Neural cell (in vitro differentiated cells): ENCODE measurements at regions not wholly inside any gene's neighbourhood (a gene's known extent, or its start where the extent isn't known, plus 50 kb on each side); places are given as distances from the start of the nearest gene placed in this dataset.

Source experiments
- H2AFZ ChIP-seq: fragments of 200-600, 300-800 bp; sonication (generic), shearing (Covaris generic); 2 replicates; pipeline ENCODE4 v1.6.0; 2014; ENCODE audit warnings: low read depth, mild to moderate bottlenecking, antibody characterized with exemption, low read length, moderate library complexity
- H3F3A ChIP-seq: fragments of 200-600 bp; shearing (Covaris generic); 2 replicates; pipeline ENCODE4 v1.6.1; 2016; ENCODE audit warnings: mild to moderate bottlenecking, moderate library complexity, mixed read lengths, antibody characterized with exemption, low read length; ENCODE audit not compliant: insufficient read depth, poor library complexity, severe bottlenecking
- H3K27ac ChIP-seq: fragments of 200-600, 300-800 bp; sonication (generic), shearing (Covaris generic); 2 replicates; pipeline ENCODE4 v1.5.1; 2014; ENCODE audit warnings: mild to moderate bottlenecking, low read length, moderate library complexity
- H3K27me3 ChIP-seq: fragments of 300-800, 200-600 bp; sonication (generic), shearing (Covaris generic); 2 replicates; pipeline ENCODE4 v1.6.0; 2014; ENCODE audit warnings: mild to moderate bottlenecking, low read depth, low read length, moderate library complexity; ENCODE audit not compliant: insufficient read depth
- H3K36me3 ChIP-seq: fragments of 300-800, 200-600 bp; sonication (generic), shearing (Covaris generic); 2 replicates; pipeline ENCODE4 v1.5.1; 2014; ENCODE audit warnings: mild to moderate bottlenecking, antibody characterized with exemption, low read length, moderate library complexity; ENCODE audit not compliant: insufficient read depth
- H3K4me2 ChIP-seq: fragments of 300-800, 200-600 bp; sonication (generic), shearing (Covaris generic); 2 replicates; pipeline ENCODE4 v1.6.0; 2014; ENCODE audit warnings: mild to moderate bottlenecking, low read length
- H3K4me3 ChIP-seq: fragments of 300-800, 200-600 bp; sonication (generic), shearing (Covaris generic); 2 replicates; pipeline ENCODE4 v1.5.1; 2014; ENCODE audit warnings: mild to moderate bottlenecking, low read length, moderate library complexity
- H3K79me2 ChIP-seq: fragments of 200-600 bp; shearing (Covaris generic); replicated peaks from 2 replicates; pipeline ENCODE4 v1.6.0; 2014; ENCODE audit warnings: mild to moderate bottlenecking, low read length, moderate library complexity; ENCODE audit not compliant: insufficient read depth
- H3K9ac ChIP-seq: fragments of 300-800, 200-600 bp; sonication (generic), shearing (Covaris generic); 2 replicates; pipeline ENCODE4 v1.6.1; 2016; ENCODE audit warnings: mild to moderate bottlenecking, low read length, mixed read lengths
- H3K9me2 ChIP-seq: fragments of 200-600 bp; shearing (Covaris generic); 2 replicates; pipeline ENCODE4 v1.6.1; 2016; ENCODE audit warnings: mild to moderate bottlenecking, low read length, mixed read lengths; ENCODE audit not compliant: insufficient read depth
- H3K9me3 ChIP-seq: fragments of 200-600, 300-800 bp; sonication (generic), shearing (Covaris generic); 2 replicates; pipeline ENCODE4 v1.6.1; 2016; ENCODE audit warnings: mild to moderate bottlenecking, mixed run types, low read length, moderate library complexity, mixed read lengths
- H4K20me1 ChIP-seq: fragments of 200-600 bp; shearing (Covaris generic); 2 replicates; pipeline ENCODE4 v1.6.1; 2016; ENCODE audit warnings: mild to moderate bottlenecking, mixed run types; ENCODE audit not compliant: insufficient read depth
- EP300 ChIP-seq: fragments of 450-650 bp; conservative IDR thresholded peaks from 2 replicates; pipeline ENCODE4 v1.6.1; 2014; ENCODE audit warnings: antibody characterized with exemption, mild to moderate bottlenecking, moderate library complexity; ENCODE audit not compliant: poor library complexity, severe bottlenecking
- EZH2 ChIP-seq: fragments of 200-600, 300-800 bp; shearing (Covaris generic), sonication (generic); IDR thresholded peaks from 2 replicates; pipeline ENCODE4 v1.6.1; 2014; ENCODE audit warnings: antibody characterized with exemption, low read length, borderline replicate concordance, mild to moderate bottlenecking; ENCODE audit not compliant: insufficient read depth, poor library complexity, severe bottlenecking
- MXI1 ChIP-seq: fragments of 450-650 bp; conservative IDR thresholded peaks from 2 replicates; pipeline ENCODE4 v1.6.1; 2014; ENCODE audit warnings: antibody characterized with exemption, mild to moderate bottlenecking; ENCODE audit not compliant: poor library complexity, severe bottlenecking
- POLR2AphosphoS5 ChIP-seq: IDR thresholded peaks from 2 replicates; pipeline ENCODE4 v1.6.1; 2012
- RAD21 ChIP-seq: fragments of 450-650 bp; conservative IDR thresholded peaks from 2 replicates; pipeline ENCODE4 v1.6.1; 2014; ENCODE audit warnings: antibody characterized with exemption, mild to moderate bottlenecking, moderate library complexity
- SMC3 ChIP-seq: fragments of 450-650 bp; conservative IDR thresholded peaks from 2 replicates; pipeline ENCODE4 v1.6.1; 2014; ENCODE audit warnings: antibody characterized with exemption, mild to moderate bottlenecking, moderate library complexity; ENCODE audit not compliant: poor library complexity
- TAF1 ChIP-seq: IDR thresholded peaks from 2 replicates; pipeline ENCODE4 v1.6.1; 2012; ENCODE audit warnings: low read depth
- TF ChIP-seq, protein P1 (sequence below): fragments of 450-650 bp; IDR thresholded peaks from 2 replicates; pipeline ENCODE4 v1.5.1; 2014; ENCODE audit warnings: antibody characterized with exemption, mild to moderate bottlenecking, moderate library complexity; ENCODE audit not compliant: poor library complexity, severe bottlenecking
- TF ChIP-seq, protein P2 (sequence below): IDR thresholded peaks from 2 replicates; pipeline ENCODE4 v1.6.1; 2012; ENCODE audit warnings: borderline replicate concordance

DNA sequence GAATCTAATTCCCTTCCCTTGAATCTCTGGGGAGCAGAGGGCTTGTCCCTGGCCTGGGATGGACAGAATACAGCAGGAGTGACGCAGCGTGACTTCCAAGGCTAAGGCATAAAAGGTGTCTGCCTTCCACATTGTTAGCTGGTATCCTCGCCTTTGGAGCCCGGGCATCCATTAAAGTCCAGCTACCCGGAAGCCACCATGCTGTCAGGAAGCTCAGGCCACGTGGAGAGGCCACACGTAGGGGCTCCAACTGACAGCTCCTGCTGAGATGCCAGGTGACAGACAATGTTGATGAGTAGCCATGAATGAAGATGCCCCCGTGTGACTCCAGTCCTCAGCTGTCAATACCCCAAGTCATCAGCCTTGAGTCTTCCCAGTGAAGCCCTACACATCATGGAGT, 99.9 kb downstream of the OAT start:
- H3K79me2 ChIP-seq = no peaks in the 10 kb centered on the region
- no peak overlapping the region for H2AFZ ChIP-seq
- no peak overlapping the region for H3K27ac ChIP-seq
- no peaks in the 10 kb centered on the region for H3K27me3 ChIP-seq
- H3K36me3 ChIP-seq = no peaks in the 10 kb centered on the region
- H4K20me1 ChIP-seq = no peaks in the 10 kb centered on the region
- no peaks in the 10 kb centered on the region for H3K9me3 ChIP-seq
- no peak overlapping the region for H3K4me2 ChIP-seq
- H3K9ac ChIP-seq = no peak overlapping the region
- TF ChIP-seq, protein P1, sequence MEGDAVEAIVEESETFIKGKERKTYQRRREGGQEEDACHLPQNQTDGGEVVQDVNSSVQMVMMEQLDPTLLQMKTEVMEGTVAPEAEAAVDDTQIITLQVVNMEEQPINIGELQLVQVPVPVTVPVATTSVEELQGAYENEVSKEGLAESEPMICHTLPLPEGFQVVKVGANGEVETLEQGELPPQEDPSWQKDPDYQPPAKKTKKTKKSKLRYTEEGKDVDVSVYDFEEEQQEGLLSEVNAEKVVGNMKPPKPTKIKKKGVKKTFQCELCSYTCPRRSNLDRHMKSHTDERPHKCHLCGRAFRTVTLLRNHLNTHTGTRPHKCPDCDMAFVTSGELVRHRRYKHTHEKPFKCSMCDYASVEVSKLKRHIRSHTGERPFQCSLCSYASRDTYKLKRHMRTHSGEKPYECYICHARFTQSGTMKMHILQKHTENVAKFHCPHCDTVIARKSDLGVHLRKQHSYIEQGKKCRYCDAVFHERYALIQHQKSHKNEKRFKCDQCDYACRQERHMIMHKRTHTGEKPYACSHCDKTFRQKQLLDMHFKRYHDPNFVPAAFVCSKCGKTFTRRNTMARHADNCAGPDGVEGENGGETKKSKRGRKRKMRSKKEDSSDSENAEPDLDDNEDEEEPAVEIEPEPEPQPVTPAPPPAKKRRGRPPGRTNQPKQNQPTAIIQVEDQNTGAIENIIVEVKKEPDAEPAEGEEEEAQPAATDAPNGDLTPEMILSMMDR = no peak
- TF ChIP-seq EZH2 = no peak
- no peak for TF ChIP-seq EP300
- no peak for TF ChIP-seq MXI1
- H3K4me3 ChIP-seq = no peak overlapping the region
- H3F3A ChIP-seq = no peaks in the 10 kb centered on the region
- no peaks in the 10 kb centered on the region for H3K9me2 ChIP-seq

DNA sequence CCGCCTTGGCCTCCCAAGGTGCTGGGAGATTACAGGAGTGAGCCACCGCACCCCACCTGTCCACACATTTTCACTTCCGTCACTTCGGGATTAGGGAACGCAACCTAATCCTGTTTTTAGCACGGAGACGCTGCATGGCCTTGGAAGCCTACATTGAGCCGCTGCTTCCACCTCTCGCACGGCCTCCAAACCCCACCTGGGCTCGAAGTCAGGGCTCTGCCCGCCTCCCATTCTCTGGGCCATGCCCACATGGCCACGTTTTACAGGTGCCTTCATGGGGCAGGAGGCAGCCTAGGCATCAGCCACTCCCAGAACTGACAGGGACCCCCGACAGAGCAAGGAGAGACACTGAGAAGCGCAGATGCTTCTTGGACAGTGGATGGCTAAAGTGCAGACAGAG, 100.6 kb downstream of the OAT start:
- H3K9me2 ChIP-seq = no peaks in the 10 kb centered on the region
- H3K36me3 ChIP-seq = no peaks in the 10 kb centered on the region
- H3K9ac ChIP-seq = no peak overlapping the region
- H3F3A ChIP-seq = no peaks in the 10 kb centered on the region
- TF ChIP-seq, protein P1 = no peak
- TF ChIP-seq EP300 (no peak), EZH2 (no peak), TAF1 (no peak), RAD21 (no peak), POLR2AphosphoS5 (no peak), SMC3 (no peak), MXI1 (no peak)
- TF ChIP-seq, protein P2, sequence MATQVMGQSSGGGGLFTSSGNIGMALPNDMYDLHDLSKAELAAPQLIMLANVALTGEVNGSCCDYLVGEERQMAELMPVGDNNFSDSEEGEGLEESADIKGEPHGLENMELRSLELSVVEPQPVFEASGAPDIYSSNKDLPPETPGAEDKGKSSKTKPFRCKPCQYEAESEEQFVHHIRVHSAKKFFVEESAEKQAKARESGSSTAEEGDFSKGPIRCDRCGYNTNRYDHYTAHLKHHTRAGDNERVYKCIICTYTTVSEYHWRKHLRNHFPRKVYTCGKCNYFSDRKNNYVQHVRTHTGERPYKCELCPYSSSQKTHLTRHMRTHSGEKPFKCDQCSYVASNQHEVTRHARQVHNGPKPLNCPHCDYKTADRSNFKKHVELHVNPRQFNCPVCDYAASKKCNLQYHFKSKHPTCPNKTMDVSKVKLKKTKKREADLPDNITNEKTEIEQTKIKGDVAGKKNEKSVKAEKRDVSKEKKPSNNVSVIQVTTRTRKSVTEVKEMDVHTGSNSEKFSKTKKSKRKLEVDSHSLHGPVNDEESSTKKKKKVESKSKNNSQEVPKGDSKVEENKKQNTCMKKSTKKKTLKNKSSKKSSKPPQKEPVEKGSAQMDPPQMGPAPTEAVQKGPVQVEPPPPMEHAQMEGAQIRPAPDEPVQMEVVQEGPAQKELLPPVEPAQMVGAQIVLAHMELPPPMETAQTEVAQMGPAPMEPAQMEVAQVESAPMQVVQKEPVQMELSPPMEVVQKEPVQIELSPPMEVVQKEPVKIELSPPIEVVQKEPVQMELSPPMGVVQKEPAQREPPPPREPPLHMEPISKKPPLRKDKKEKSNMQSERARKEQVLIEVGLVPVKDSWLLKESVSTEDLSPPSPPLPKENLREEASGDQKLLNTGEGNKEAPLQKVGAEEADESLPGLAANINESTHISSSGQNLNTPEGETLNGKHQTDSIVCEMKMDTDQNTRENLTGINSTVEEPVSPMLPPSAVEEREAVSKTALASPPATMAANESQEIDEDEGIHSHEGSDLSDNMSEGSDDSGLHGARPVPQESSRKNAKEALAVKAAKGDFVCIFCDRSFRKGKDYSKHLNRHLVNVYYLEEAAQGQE = no peak
- H4K20me1 ChIP-seq = no peaks in the 10 kb centered on the region
- no peak overlapping the region for H2AFZ ChIP-seq
- H3K79me2 ChIP-seq = no peaks in the 10 kb centered on the region
- no peak overlapping the region for H3K4me2 ChIP-seq
- H3K9me3 ChIP-seq = no peaks in the 10 kb centered on the region
- H3K27me3 ChIP-seq = no peaks in the 10 kb centered on the region
- no peak overlapping the region for H3K27ac ChIP-seq
- H3K4me3 ChIP-seq = no peak overlapping the region
